ENCODE measurements at regions not wholly inside any gene's neighbourhood (a gene's known extent, or its start where the extent isn't known, plus 50 kb on each side); places are given as distances from the start of the nearest gene placed in this dataset.

GRCh38 chr16:65480281-65481091 is 358.6 kb upstream of the CDH11 start:
- no peak for DNase-seq (ENCODE audit: low read depth, low spot score)
- no peak overlapping the region for H3K4me3 ChIP-seq (ENCODE audit: low read depth, low read length)
- in situ Hi-C loops (cut with HindIII; ENCODE audit: low sequenced_read_pairs) = no loop called here
- no peak for TF ChIP-seq CTCF (IDR thresholded peaks at IDR 0.05; ENCODE audit: low read depth, low read length)

GRCh38 chr16:65476448-65476955 is 354.6 kb upstream of the CDH11 start:
- no peak for TF ChIP-seq CTCF (IDR thresholded peaks at IDR 0.05; ENCODE audit: low read depth, low read length)
- DNase-seq (ENCODE audit: low read depth, low spot score) = no peak
- H3K4me3 ChIP-seq (ENCODE audit: low read depth, low read length) = no peak overlapping the region
- in situ Hi-C loops (cut with HindIII; ENCODE audit: low sequenced_read_pairs) = no loop called here

- TF ChIP-seq CTCF (IDR thresholded peaks at IDR 0.05; ENCODE audit: low read depth, low read length) = no peak
- DNase-seq (ENCODE audit: low read depth, low spot score) = no peak
- in situ Hi-C loops (cut with HindIII; ENCODE audit: low sequenced_read_pairs) = no loop called here
Measured at GRCh38 chr16:65473699-65474098, 351.8 kb upstream of the CDH11 start.

GRCh38 chr16:65469116-65469515 is 347.3 kb upstream of the CDH11 start:
- no peak overlapping the region for H3K4me3 ChIP-seq (ENCODE audit: low read depth, low read length)
- in situ Hi-C loops (cut with HindIII; ENCODE audit: low sequenced_read_pairs) = no loop called here
- DNase-seq (ENCODE audit: low read depth, low spot score) = no peak
- no peak for TF ChIP-seq CTCF (IDR thresholded peaks at IDR 0.05; ENCODE audit: low read depth, low read length)

More at GRCh38 chr16:65473699-65474098, 351.8 kb upstream of the CDH11 start:
- H3K4me3 ChIP-seq (ENCODE audit: low read depth, low read length) = no peak overlapping the region

- H3K4me3 ChIP-seq (ENCODE audit: low read depth, low read length) = no peak overlapping the region
- in situ Hi-C loops (cut with HindIII; ENCODE audit: low sequenced_read_pairs) = no loop called here
- no peak for DNase-seq (ENCODE audit: low read depth, low spot score)
- no peak for TF ChIP-seq CTCF (IDR thresholded peaks at IDR 0.05; ENCODE audit: low read depth, low read length)
Measured at GRCh38 chr16:65468133-65468532, 346.3 kb upstream of the CDH11 start.

- in situ Hi-C loops (cut with HindIII; ENCODE audit: low sequenced_read_pairs) = no loop called here
- no peak for DNase-seq (ENCODE audit: low read depth, low spot score)
- no peak for TF ChIP-seq CTCF (IDR thresholded peaks at IDR 0.05; ENCODE audit: low read depth, low read length)
- H3K4me3 ChIP-seq (ENCODE audit: low read depth, low read length) = no peak overlapping the region
Measured at GRCh38 chr16:65463652-65464260, 341.9 kb upstream of the CDH11 start.
